Fibroblast of upper back skin (primary cell): ENCODE measurements at regions not wholly inside any gene's neighbourhood (a gene's known extent, or its start where the extent isn't known, plus 50 kb on each side); places are given as distances from the start of the nearest gene placed in this dataset.
"Not testable (repeated sequence)": the region's sequence is repeated elsewhere in the genome, so short reads cannot be mapped to it uniquely, and the experiment has no call there.

Source experiments
- DNase-seq: peaks from one replicate; pipeline ENCODE4 v3.0.0-alpha.2; 2013

DNA sequence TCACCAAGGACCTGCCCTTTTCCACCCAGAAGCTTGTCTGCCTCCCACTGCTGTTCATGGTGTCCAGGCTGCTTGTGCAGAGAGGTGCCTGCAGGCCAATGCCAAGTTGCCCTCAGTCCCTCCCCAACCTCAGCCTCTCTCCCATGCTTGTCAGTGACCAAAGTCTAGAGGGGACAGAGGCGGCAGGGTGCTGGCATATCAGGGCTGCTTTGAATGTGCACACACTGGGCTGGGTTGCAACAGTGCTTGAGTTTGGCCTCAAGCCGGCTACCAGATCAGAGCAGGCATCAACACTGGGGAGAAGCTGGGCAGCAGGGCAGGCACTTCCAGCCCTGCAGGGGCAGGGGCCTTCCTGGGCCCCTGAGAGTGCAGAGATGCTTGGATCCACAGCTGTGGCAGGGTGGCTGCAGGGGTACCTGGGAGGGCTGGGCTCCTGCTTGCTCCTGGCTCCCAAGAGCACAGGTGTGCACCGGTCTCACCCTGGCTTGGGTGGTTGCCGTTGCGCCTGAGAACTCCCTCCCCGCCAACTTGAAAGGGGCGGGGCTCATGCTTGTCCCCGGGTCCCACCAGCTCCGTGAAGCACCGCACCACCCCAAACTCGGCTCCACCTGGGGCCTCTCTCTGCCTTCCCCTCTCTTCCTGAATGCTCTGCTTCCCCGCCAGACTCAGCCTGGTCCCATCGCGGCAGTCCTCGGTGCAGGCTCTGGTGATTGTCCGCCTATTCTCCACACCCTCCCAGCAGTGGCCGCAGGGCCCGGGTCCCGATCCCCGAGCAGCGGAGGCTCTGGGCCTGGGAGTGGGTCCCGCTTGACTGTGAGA is 1681.9 kb upstream of the ADGRL3 start:
- DNase-seq, result no peak

GRCh38 chr4:59525885-59526284 is 1674.2 kb upstream of the ADGRL3 start:
- no peak for DNase-seq

DNA sequence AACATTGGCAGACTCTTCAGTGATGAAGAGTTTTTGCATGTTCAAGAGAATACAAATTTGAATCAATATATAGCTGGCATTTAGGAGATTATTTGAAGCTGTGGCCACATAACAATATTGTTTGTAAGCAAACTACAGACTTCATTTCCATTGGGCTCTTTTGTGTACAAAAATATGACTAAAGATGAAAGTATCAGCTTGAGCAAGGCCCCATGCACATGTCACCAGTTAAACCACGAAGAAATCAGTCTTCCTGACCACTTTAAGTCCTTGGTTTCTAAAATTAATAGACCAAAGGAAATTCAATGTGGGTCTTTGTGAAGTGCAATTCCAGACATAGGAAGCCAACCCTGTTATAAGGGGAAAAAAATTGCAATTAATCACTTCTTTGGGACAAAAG is 1664.6 kb upstream of the ADGRL3 start:
- no peak for DNase-seq

DNA sequence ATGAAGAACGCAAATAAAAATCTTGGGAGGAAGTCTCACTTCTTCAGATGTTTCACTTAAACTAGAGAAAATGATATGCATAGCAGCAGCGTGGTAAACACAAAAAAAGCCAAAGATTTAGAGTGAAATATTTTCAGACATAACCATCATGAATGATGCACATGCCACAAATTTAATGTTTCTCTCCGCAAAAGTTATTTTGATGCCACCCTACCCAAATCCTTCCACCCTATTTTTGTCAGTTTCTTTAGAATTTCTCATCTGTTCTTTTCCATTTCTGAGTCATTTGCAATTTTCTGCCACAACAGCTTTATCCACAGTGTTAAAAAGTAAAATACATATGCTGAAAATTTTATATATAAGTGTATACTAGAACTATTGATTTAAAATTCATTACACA is 1663.7 kb upstream of the ADGRL3 start:
- DNase-seq, result no peak

GRCh38 chr4:59537246-59537886 is 1662.8 kb upstream of the ADGRL3 start:
- DNase-seq, result no peak

DNA sequence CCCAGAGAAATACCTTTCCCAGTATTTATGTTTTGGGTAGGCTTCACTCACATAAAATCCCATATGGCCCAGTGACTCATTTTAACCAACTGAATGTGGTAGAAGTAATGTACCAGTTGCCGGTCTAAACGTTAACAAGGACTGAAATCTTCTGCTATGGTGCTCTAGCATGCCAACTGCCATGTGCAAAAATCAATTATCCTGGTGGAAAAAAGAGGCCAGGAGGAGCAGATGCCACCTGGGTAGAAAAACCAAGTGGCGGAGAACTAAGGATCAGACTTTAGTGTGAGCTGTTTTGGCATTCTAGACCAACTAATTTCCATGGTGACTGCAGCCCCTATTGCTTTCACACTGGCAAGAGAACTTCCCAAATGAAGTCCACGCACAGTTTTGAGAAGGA is 1660.7 kb upstream of the ADGRL3 start:
- no peak for DNase-seq

DNA sequence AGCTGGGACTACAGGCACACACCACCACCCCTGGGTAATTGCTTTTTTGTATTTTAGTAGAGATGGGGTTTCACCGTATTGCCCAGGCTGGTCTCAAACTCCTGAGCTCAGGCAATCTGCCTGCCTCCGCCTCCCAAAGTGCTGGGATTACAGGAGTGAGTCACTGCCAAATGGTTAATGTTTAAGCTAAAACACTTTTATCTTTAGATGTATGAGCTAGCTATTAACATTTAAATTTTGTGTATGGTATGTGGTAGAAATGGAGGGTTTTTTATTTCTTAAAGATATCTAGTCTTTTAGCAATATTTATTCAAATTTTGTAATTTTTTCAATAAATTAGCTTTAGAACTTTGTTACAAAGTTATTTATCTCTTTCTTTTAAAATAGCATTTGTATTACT is 1659.8 kb upstream of the ADGRL3 start:
- no peak for DNase-seq

DNA sequence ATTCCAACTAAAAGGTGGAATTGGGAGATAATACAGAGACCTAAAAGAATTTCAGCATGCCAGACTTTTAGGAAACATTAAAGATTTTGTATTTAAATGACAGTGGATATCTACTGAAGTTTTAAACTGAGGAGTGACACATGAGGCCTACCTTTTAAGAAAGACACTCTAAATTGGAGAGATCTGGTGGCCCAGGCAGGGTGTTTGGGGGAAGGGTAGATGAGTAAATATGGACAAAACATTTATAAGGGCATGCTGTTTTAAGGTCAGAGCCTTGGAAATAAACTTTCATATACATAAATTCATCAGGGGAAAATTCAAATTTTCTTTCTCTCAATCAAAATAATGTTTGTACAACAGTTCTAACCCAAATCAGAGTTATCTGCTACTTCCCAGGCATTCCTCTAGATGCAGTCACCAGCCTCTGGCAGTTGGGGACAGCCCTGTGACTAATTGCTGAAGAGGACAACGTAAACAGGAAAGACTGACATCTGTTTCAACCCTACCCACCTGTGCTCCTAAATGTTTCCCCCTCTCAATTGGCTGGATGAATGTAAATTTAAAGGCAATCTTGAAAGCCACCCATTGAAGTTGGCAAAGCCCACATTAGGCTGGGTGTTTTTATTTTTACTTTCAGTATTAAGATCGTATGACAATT is 1646.9 kb upstream of the ADGRL3 start:
- peak; percentile 6 for DNase-seq

GRCh38 chr4:59553721-59554091 is 1646.4 kb upstream of the ADGRL3 start:
- peak; percentile 38 for DNase-seq

- DNase-seq, result not testable (repeated sequence)
Observed at GRCh38 chr4:59556191-59556590, 1643.9 kb upstream of the ADGRL3 start.

DNA sequence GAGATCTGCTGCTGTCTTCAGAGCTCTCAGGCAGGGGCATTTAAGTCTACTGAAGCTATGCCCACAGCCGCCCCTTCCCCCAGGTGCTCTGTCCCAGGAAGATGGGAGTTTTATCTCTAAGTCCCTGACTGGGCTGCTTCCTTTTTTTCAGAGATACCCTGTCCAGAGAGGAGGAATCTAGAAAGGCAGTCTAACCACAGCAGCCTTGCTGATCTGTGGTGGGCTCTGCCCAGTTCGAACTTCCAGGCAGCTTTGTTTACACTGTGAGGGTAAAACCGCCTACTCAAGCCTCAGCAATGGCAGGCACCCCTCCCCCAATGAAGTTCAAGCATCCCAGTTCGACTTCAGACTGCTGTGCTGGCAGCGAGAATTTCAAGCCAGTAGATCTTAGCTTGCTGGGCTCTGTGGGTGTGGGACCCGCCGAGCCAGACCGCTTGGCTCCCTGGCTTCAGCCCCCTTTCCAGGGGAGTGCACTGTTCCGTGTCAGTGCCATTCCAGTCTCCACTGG is 1639.9 kb upstream of the ADGRL3 start:
- DNase-seq, result not testable (repeated sequence)

GRCh38 chr4:59565836-59566235 is 1634.3 kb upstream of the ADGRL3 start:
- DNase-seq, result no peak

GRCh38 chr4:59570860-59571476 is 1629.2 kb upstream of the ADGRL3 start:
- no peak for DNase-seq

DNA sequence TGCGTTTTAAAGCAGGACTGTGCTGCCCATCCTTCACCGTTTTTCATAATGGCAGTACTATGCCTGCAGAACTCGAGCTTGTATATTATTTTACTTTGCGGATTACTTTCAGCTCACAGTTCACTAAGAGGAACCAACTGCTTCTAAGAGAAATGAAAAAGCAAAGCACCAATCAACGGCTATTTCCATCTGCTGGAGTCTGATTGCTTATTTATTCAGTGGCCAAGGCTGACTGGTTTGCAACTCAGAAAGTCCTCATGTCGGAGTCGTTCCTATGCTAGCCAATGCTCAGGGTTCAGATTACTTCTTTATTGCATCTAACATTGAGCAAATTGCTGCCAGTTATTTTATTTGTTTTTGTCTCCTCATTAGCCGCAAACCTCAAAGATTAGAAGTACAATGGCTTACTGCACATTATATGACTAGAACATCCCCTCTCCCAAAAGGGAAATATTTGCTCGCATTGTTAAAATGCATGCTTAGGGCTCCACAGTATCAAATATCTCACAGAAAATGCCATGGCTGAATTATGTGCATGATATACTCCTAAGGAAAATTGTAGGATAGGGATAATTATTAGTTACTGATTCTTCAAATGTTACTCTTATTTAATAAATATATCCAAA is 1628.2 kb upstream of the ADGRL3 start:
- DNase-seq, result no peak

DNA sequence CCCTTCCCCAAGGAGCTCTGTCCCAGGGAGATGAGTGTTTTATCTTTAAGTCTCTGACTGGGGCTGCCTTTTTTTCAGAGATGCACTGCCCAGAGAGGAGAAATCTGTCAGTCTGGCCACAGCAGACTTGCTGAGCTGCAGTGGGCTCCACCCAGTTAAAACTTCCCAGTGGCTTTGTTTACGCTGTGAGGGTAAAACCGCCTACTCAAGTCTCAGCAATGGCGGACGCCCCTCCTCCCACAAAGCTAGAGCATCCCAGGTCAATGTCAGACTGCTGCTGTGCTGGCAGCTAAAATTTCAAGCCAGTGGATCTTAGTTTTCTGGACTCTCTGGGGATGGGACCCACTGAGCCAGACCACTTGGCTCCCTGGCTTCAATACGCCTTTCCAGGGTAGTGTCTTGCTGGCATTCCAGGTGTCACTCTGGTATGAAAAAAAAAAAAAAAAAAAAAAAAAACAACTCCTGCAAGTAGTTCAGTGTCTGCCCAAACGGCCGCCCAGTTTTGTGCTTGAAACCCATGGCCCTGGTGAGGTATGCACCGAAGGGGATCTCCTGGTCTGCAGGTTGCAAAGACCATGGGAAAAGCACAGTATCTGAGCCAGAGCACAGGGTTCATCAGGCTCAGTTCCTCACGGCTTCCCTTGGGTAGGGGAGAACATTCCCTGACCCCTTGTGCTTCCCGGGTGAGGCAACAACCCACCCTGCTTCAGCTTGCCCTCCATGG is 1616.1 kb upstream of the ADGRL3 start:
- DNase-seq, result no peak

GRCh38 chr4:59597536-59598329 is 1602.4 kb upstream of the ADGRL3 start:
- DNase-seq, result no peak

DNA sequence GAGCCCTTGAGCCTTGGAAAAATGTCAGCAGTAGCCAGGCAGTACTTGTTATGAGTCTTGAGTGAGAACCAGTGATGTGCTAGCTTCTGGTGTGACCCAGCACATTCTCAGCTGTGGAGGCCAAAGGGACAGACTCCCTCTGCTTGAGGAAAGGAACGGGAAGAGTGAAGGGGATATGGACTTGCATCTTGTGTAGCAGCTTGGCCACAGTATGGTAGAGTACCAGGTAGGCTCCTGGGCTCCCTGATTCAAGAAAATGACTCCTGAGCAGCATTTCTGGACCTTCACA is 1601.9 kb upstream of the ADGRL3 start:
- no peak for DNase-seq

DNA sequence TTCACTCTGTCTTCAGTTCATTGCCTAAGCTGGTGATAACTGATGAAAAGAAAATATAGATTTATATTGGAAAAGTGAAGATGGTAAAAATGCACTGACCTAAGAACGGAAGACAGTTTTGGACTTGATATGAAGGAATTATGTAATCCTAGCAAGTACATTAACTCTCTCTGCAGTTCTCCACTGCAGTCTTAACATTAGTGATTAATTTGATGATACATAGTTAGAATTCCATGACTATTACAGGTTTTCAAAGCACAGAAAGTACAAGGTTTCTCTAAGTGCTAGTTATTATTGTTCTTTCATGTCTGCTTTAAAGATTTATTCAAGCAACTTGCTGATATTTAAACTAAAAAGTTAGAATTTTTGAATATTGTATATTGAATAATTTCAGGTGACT is 1591.7 kb upstream of the ADGRL3 start:
- DNase-seq, result peak; percentile 45

DNA sequence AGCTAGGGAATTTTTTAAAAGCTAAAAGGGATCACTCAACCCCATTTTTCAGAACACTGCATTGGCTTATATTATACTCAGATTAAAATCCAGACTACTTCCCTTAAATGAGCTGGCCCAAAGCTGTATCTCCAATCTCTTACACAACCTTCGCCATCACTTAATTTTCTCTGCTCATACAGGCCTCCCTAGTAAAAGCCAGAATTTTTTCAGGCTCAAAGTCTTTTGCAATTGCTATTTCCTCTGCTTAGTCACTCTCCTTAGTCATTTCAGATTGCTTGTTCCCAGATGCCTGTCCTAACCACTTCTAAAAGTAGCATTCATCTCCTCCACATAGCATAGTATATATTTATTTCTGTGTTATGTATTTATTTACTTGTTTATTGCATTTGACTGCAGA is 1587.9 kb upstream of the ADGRL3 start:
- DNase-seq, result peak; percentile 84

GRCh38 chr4:59615316-59615715 is 1584.8 kb upstream of the ADGRL3 start:
- DNase-seq, result no peak

GRCh38 chr4:59629348-59629747 is 1570.8 kb upstream of the ADGRL3 start:
- DNase-seq, result no peak

GRCh38 chr4:59630235-59630634 is 1569.9 kb upstream of the ADGRL3 start:
- DNase-seq, result no peak
